SK-N-SH treated with all-trans-retinoic acid at 6 μM for 48 hours (cell line): ENCODE measurements at regions not wholly inside any gene's neighbourhood (a gene's known extent, or its start where the extent isn't known, plus 50 kb on each side); places are given as distances from the start of the nearest gene placed in this dataset.

ENCODE experiments used
- ATAC-seq: fragments of 200-7000 bp; cut with Tn5 transposase; 3 replicates; pipeline ENCODE4 v1.9.1; 2020; ENCODE audit warnings: mild to moderate bottlenecking, moderate library complexity
- ARNTL ChIP-seq: fragments of 450-650 bp; formaldehyde crosslinking; IDR thresholded peaks from 2 replicates; pipeline ENCODE4 v1.5.0; 2020; ENCODE audit warnings: low read depth, mild to moderate bottlenecking, moderate library complexity, borderline replicate concordance
- CSDC2 ChIP-seq: fragments of 250-450 bp; sonication (Bioruptor Pico); IDR thresholded peaks from 2 replicates; pipeline ENCODE4 v1.5.0; 2020; ENCODE audit warnings: mild to moderate bottlenecking, moderate library complexity
- CSRNP3 ChIP-seq: fragments of 250-450 bp; sonication (Bioruptor Pico); IDR thresholded peaks from 2 replicates; pipeline ENCODE4 v1.5.1; 2021; ENCODE audit warnings: mild to moderate bottlenecking, moderate library complexity
- ESRRG ChIP-seq: fragments of 250-450 bp; sonication (Bioruptor Pico); IDR thresholded peaks from 2 replicates; pipeline ENCODE4 v1.6.1; 2021; ENCODE audit warnings: mild to moderate bottlenecking
- GLIS3 ChIP-seq: fragments of 250-450 bp; sonication (Bioruptor Pico); IDR thresholded peaks from 2 replicates; pipeline ENCODE4 v1.5.0; 2020; ENCODE audit warnings: mild to moderate bottlenecking, moderate library complexity
- ISL1 ChIP-seq: fragments of 250-450 bp; sonication (Bioruptor Pico); IDR thresholded peaks from 2 replicates; pipeline ENCODE4 v2.1.2; 2022; ENCODE audit warnings: mild to moderate bottlenecking, moderate library complexity
- PATZ1 ChIP-seq: fragments of 250-450 bp; sonication (Bioruptor Pico); IDR thresholded peaks from 2 replicates; pipeline ENCODE4 v1.8.0; 2020; ENCODE audit warnings: mild to moderate bottlenecking, moderate library complexity, borderline replicate concordance
- PPARA ChIP-seq: fragments of 250-450 bp; sonication (Bioruptor Pico); IDR thresholded peaks from 2 replicates; pipeline ENCODE4 v1.5.0; 2020; ENCODE audit warnings: mild to moderate bottlenecking, borderline replicate concordance
- SNAI2 ChIP-seq: fragments of 250-450 bp; sonication (Bioruptor Pico); IDR thresholded peaks from 2 replicates; pipeline ENCODE4 v1.5.0; 2020; ENCODE audit warnings: mild to moderate bottlenecking, moderate library complexity
- TCF4 ChIP-seq: fragments of 250-450 bp; sonication (Bioruptor Pico); IDR thresholded peaks from 2 replicates; pipeline ENCODE4 v1.8.0; 2021; ENCODE audit warnings: mild to moderate bottlenecking, moderate library complexity, borderline replicate concordance
- TOX ChIP-seq: fragments of 250-450 bp; sonication (Bioruptor Pico); IDR thresholded peaks from 2 replicates; pipeline ENCODE4 v1.8.0; 2021; ENCODE audit warnings: mild to moderate bottlenecking, moderate library complexity, borderline replicate concordance
- TSHZ2 ChIP-seq: fragments of 250-450 bp; sonication (Bioruptor Pico); IDR thresholded peaks from 2 replicates; pipeline ENCODE4 v1.5.0; 2020; ENCODE audit warnings: mild to moderate bottlenecking, moderate library complexity
- ZFP3 ChIP-seq: fragments of 250-450 bp; sonication (Bioruptor Pico); IDR thresholded peaks from 2 replicates; pipeline ENCODE4 v1.5.0; 2020; ENCODE audit warnings: mild to moderate bottlenecking, moderate library complexity
- ZFP30 ChIP-seq: fragments of 450-650 bp; formaldehyde crosslinking; IDR thresholded peaks from 2 replicates; pipeline ENCODE4 v1.5.0; 2022; ENCODE audit warnings: mild to moderate bottlenecking, moderate library complexity
- ZNF8 ChIP-seq: fragments of 450-650 bp; formaldehyde crosslinking; IDR thresholded peaks from 2 replicates; pipeline ENCODE4 v1.5.0; 2020; ENCODE audit warnings: mild to moderate bottlenecking, moderate library complexity

GRCh38 chr1:47554901-47555300, 117.1 kb downstream of the FOXD2 start:
- TF ChIP-seq PPARA (no peak), CSDC2 (no peak), CSRNP3 (CRISPR knock-in tag) (no peak), ISL1 (CRISPR knock-in tag) (no peak), ESRRG (CRISPR knock-in tag) (no peak), ARNTL (CRISPR knock-in tag) (no peak), ZFP30 (CRISPR knock-in tag) (no peak), SNAI2 (no peak), ZFP3 (CRISPR knock-in tag) (no peak), GLIS3 (no peak), TSHZ2 (CRISPR knock-in tag) (no peak), TCF4 (CRISPR knock-in tag) (no peak), TOX (CRISPR knock-in tag) (no peak), ZNF8 (CRISPR knock-in tag) (no peak)

GRCh38 chr1:47555306-47555705, 117.5 kb downstream of the FOXD2 start:
- no peak for ATAC-seq
- TF ChIP-seq CSDC2 (no peak), TOX (CRISPR knock-in tag) (no peak)

More at GRCh38 chr1:47554901-47555300, 117.1 kb downstream of the FOXD2 start:
- ATAC-seq = no peak

- no peak for TF ChIP-seq ZFP3 (CRISPR knock-in tag)
- TF ChIP-seq CSDC2 = no peak
- TF ChIP-seq ZNF8 (CRISPR knock-in tag) = no peak
- no peak for ATAC-seq
Measured at GRCh38 chr1:47555841-47556560, 118.2 kb downstream of the FOXD2 start.

- no peak for ATAC-seq
- no peak for TF ChIP-seq TSHZ2 (CRISPR knock-in tag)
- no peak for TF ChIP-seq PPARA
- no peak for TF ChIP-seq PATZ1 (CRISPR knock-in tag)
Measured at GRCh38 chr1:47557066-47557465, 119.2 kb downstream of the FOXD2 start.
